Neural cell (in vitro differentiated cells): ENCODE measurements at regions not wholly inside any gene's neighbourhood (a gene's known extent, or its start where the extent isn't known, plus 50 kb on each side); places are given as distances from the start of the nearest gene placed in this dataset.

Source experiments
- CTCF ChIP-seq: fragments of 450-650 bp; IDR thresholded peaks from 2 replicates; pipeline ENCODE4 v1.5.1; 2014; ENCODE audit warnings: antibody characterized with exemption, mild to moderate bottlenecking, moderate library complexity; ENCODE audit not compliant: poor library complexity, severe bottlenecking
- EP300 ChIP-seq: fragments of 450-650 bp; conservative IDR thresholded peaks from 2 replicates; pipeline ENCODE4 v1.6.1; 2014; ENCODE audit warnings: antibody characterized with exemption, mild to moderate bottlenecking, moderate library complexity; ENCODE audit not compliant: poor library complexity, severe bottlenecking
- EZH2 ChIP-seq: fragments of 200-600, 300-800 bp; shearing (Covaris generic), sonication (generic); IDR thresholded peaks from 2 replicates; pipeline ENCODE4 v1.6.1; 2014; ENCODE audit warnings: antibody characterized with exemption, low read length, borderline replicate concordance, mild to moderate bottlenecking; ENCODE audit not compliant: insufficient read depth, poor library complexity, severe bottlenecking
- MXI1 ChIP-seq: fragments of 450-650 bp; conservative IDR thresholded peaks from 2 replicates; pipeline ENCODE4 v1.6.1; 2014; ENCODE audit warnings: antibody characterized with exemption, mild to moderate bottlenecking; ENCODE audit not compliant: poor library complexity, severe bottlenecking
- POLR2AphosphoS5 ChIP-seq: IDR thresholded peaks from 2 replicates; pipeline ENCODE4 v1.6.1; 2012
- RAD21 ChIP-seq: fragments of 450-650 bp; conservative IDR thresholded peaks from 2 replicates; pipeline ENCODE4 v1.6.1; 2014; ENCODE audit warnings: antibody characterized with exemption, mild to moderate bottlenecking, moderate library complexity
- REST ChIP-seq: IDR thresholded peaks from 2 replicates; pipeline ENCODE4 v1.6.1; 2012; ENCODE audit warnings: borderline replicate concordance
- SMC3 ChIP-seq: fragments of 450-650 bp; conservative IDR thresholded peaks from 2 replicates; pipeline ENCODE4 v1.6.1; 2014; ENCODE audit warnings: antibody characterized with exemption, mild to moderate bottlenecking, moderate library complexity; ENCODE audit not compliant: poor library complexity
- TAF1 ChIP-seq: IDR thresholded peaks from 2 replicates; pipeline ENCODE4 v1.6.1; 2012; ENCODE audit warnings: low read depth

GRCh38 chr22:34797826-34798225, 268.1 kb upstream of the ISX start:
- no peak for TF ChIP-seq EZH2
- TF ChIP-seq CTCF: no peak
- TF ChIP-seq EP300: no peak
- no peak for TF ChIP-seq POLR2AphosphoS5
- no peak for TF ChIP-seq REST
- no peak for TF ChIP-seq MXI1
- no peak for TF ChIP-seq TAF1
- no peak for TF ChIP-seq RAD21
- TF ChIP-seq SMC3: no peak
